Posterior vena cava (tissue), 2 donors: ENCODE measurements at regions not wholly inside any gene's neighbourhood (a gene's known extent, or its start where the extent isn't known, plus 50 kb on each side); places are given as distances from the start of the nearest gene placed in this dataset.
"Not testable (repeated sequence)": the region's sequence is repeated elsewhere in the genome, so short reads cannot be mapped to it uniquely, and the experiment has no call there.

Experiments used
- DNase-seq: peaks from one replicate; pipeline ENCODE4 v3.0.0-alpha.2; 2020; ENCODE audit warnings: low spot score
- intact Hi-C, 2 donors: fragments of 100-400 bp; cut with DNase I; formaldehyde crosslinking; loops; one replicate each; pipeline versions ENCODE4 v1.14.1 to v1.14.2; 2022 to 2023
- donor health status: DM: yes; HTN: yes; CAD: no.
- donor health status: DM: yes; HTN: yes; CAD: no.

GRCh38 chr17:15802917-15803316 lies 70.8 kb downstream of the TBC1D26 start:
- DNase-seq, intact Hi-C loops: not testable (repeated sequence)

DNA sequence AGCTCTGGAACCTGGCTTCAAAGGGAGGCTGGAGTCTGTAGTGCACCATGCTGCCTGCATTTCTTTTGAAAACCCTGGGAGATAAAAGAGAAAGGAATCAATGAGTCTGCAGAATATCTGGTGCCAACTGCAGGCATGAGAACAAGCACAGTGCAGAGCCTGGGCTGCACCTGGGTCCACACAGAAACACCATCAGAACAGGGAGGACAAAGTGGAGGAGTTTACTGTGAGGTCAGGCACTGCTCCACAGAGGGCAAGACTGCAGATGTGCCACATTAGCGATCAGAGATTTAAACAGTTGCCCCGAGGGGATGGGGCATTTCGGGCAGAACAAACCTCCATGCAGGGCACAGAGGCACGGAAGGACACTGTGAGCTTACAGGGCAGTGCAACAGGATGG lies 74.7 kb downstream of the TBC1D26 start:
- intact Hi-C loops, DNase-seq: not testable (repeated sequence)

DNA sequence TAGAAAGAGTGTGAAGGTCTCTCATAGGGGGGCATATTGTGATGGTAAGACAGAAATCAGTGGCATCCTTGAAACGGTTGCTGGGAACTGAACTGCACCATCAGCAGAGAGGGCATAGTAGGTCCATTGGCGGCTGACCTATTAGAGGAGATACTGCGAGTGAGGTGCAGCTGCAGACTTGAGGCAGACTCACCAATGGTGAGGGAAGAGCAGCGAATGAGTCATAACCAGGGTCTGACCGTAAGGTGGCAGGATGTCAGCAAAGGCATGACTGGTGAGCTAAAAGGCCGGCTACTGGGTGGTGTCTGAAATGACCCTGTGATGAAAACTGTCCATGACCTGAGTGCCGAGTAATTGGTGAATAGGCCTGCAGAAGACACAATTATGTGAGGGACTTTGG lies 81.3 kb downstream of the TBC1D26 start:
- DNase-seq, intact Hi-C loops: not testable (repeated sequence)

DNA sequence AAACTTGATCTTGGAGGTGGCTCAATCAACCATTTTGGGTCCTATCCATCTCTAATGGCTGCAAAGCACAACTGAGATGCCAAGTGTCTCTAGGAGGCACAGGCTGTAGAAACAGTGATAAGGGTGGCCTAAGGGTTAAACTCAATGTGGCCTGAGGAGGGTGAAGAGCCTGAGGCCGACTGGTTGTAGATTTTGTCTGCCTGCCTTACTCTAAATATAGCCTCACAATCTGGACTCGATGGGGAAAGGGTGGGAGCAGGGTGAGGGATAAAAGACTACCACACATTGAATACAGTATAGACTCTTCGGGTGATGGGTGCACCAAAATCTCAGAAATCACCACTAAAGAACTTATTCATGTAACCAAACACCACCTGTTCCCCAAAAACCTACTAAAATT lies 81.9 kb downstream of the TBC1D26 start:
- DNase-seq, intact Hi-C loops: not testable (repeated sequence)

DNA sequence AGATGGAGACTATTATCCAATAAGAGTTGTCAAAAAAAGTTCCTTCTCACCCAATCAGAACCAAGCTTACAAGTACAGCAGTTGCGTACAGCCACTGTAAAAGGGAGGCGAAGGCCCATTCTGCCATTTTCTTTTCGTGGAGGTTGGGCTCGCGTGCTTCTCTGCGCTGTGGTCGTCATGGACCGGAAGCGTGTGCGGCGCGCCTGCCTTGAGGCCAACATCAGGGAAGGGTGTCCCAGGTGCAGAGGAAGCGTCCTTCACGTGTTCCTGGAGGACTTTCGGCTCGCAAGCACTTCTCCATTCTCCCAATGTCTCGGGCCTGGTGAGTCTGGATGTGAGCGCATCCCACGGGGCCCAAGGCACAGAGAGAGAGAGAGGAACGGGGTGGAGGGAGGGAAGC lies 85.8 kb downstream of the TBC1D26 start:
- DNase-seq, intact Hi-C loops: not testable (repeated sequence)

DNA sequence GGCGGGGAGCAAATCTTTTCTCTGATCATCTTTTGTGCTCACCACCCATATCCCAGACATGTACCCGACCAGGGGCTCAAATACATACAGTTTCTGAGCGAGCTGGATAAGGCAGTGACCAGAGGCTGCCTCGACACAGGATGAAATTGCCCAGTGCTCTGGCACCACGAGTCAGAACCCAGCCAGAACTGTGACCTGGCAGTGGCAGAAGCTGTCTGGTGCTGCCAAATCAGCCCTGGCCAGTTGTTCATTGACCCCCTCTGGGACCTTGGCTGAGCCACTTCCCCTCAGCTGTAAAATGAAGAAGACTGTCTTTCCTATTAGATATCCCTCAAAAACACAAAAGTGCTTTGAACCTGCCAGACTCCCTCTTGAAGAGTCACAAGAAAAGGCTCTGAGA lies 90.2 kb downstream of the TBC1D26 start:
- intact Hi-C loops, DNase-seq: not testable (repeated sequence)

DNA sequence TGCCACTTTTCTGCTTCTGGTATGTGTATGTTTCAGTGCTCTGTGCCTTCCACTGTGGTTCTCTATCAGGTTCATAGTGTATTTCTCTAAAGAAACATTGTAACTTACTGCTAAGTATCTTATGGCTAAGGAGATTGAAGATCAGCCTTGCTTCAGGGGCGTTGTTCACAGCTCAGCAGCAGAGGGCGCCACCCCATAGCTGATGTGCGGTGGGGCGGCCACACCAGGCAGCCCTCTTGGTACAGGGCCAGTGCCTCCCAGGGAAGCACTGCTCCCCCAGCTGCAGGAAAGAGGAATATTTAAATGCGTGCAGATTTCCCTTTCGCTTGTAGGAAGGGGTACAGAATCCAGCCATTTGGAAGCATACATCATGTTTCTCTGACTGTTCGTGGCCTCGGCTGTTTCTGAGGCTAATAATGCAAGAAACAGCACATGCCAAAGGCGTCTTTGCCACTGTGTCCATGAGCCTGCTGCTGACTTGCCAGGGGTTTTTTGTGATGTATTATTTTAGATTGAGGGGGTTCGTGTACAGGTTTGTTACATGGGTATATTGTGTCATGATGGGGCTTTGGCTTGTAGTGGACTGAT lies 96.7 kb downstream of the TBC1D26 start:
- intact Hi-C loops = not testable (repeated sequence)
- peak; percentile 95 for DNase-seq

- DNase-seq, intact Hi-C loops: not testable (repeated sequence)
Measured at GRCh38 chr17:15830221-15830620, 98.1 kb downstream of the TBC1D26 start.

DNA sequence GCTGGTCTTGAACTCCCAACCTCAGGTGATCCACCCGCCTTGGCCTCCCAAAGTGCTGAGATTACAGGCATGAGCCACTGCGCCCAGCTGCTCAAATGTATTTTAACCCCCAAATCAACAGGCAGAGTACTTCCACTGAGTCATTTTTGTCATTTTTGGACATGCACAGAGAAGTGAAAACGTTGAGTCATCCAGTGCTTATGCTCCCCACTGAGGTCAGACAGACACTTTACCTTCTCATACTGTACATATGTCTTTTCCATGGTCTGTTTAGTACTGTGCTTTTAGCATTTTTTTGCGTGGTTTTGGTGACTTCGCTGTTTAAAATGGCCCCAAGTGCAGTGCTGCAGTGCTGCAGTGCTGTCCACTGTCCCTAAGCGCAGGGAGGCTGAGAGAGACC lies 99.1 kb downstream of the TBC1D26 start:
- DNase-seq, intact Hi-C loops: not testable (repeated sequence)

GRCh38 chr17:15832921-15833480 lies 100.9 kb downstream of the TBC1D26 start:
- intact Hi-C loops, DNase-seq: not testable (repeated sequence)

DNA sequence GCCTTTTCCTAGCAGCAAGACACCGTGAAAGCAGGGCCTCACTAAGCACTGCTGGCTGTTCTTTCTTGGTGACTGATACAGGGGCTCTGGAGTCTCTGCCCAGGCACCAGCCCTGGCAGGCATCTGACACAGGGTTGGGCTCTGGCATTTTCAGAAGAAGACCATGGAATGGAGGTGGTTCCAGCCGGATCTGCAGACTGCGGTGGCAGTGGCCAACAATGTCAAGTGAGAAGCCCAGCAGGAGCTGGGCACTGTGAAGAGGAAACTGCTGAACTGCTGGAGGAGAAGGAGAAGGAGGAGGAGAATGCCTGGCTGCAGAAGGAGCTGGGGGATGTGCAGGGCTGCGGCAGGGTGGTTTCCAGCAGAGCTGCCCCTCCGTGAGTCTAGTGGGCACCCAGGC lies 101.8 kb downstream of the TBC1D26 start:
- intact Hi-C loops, DNase-seq: not testable (repeated sequence)

GRCh38 chr17:15835481-15835880 lies 103.4 kb downstream of the TBC1D26 start:
- intact Hi-C loops, DNase-seq: not testable (repeated sequence)

- DNase-seq, intact Hi-C loops: not testable (repeated sequence)
Measured at GRCh38 chr17:15836249-15836982, 104.3 kb downstream of the TBC1D26 start.

GRCh38 chr17:15836991-15837390 lies 104.9 kb downstream of the TBC1D26 start:
- intact Hi-C loops, DNase-seq: not testable (repeated sequence)

DNA sequence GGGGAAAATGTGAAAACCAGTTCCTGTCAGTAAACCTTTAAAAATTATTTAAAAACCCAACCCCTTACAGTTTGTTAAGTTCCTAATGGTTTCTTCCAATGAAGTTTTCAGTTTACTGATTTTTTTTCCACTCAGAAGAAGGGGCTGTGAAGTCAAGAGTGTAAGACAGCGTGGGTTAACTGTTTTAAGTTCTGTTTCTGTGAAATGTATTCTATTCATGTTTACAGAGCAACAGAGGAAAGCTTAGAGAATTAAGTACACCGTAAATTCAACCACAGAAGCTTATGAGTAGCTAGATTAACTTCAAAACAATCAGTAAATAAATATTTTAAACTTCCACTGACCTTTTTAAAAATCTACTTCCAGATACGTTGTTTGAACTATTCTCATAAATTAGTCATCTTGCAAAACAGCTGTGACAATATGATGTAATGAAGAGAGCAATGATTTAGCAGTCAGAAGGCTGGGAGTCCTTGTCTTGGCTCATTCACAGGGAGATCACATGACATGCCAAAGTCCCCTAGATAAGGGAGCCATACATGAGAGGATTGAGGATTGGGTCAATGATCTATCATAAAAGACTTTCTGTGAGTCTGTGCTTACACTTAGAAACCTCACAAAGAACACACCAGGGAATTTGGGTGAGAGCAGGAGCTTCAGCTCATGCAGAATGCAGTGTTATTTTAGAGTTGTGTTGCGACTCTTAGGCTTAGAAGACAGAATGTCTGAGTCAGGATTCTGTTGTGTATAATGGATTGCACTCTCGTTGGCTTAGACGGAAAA lies 97.3 kb upstream of the ADORA2B start:
- intact Hi-C loops, DNase-seq: not testable (repeated sequence)

DNA sequence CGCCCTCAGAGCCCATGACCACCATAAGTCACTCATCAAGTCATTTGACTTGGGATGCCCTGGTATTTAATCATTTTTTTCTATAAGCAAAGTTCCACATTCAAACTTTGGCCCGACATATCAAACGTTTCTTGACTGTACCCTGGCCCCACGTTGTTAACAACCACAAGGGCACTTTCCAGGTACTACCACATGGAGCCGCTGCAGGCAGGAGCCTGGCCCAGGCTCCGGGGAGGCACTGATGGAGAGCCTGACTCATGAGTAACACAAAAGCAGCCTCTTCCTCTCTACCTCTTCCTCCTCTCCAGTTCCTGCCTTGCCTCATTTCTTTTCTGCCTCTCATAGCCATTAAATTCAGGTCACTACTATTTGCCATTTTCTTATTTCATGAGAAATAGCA lies 95.9 kb upstream of the ADORA2B start:
- intact Hi-C loops = not testable (repeated sequence)
- DNase-seq = peak; percentile 82

- DNase-seq, intact Hi-C loops: not testable (repeated sequence)
Measured at GRCh38 chr17:15850071-15850470, 94.9 kb upstream of the ADORA2B start.

- DNase-seq, intact Hi-C loops: not testable (repeated sequence)
Measured at GRCh38 chr17:15850687-15851086, 94.2 kb upstream of the ADORA2B start.

- DNase-seq, intact Hi-C loops: not testable (repeated sequence)
Measured at GRCh38 chr17:15852863-15853262, 92.1 kb upstream of the ADORA2B start.

DNA sequence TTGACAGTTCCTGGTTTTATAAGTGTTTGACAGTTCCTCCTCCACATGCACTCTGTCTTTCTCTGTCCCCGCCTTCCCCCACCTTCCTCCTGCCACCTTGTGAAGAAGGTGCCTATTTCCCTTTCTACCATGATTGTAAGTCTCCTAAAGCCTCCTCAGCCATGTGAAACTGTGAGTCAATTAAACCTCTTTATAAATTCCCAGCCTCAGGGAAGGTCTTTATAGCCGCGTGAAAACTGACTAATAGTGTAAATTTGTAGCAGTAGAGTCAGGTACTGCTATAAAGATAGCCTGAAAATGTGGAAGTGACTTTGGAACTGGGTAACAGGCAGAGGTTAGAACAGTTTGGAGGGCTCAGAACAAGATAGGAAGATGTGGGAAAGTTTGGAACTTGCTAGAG lies 88.7 kb upstream of the ADORA2B start:
- DNase-seq, intact Hi-C loops: not testable (repeated sequence)
